ENCODE measurements at regions not wholly inside any gene's neighbourhood (a gene's known extent, or its start where the extent isn't known, plus 50 kb on each side); places are given as distances from the start of the nearest gene placed in this dataset.

DNA sequence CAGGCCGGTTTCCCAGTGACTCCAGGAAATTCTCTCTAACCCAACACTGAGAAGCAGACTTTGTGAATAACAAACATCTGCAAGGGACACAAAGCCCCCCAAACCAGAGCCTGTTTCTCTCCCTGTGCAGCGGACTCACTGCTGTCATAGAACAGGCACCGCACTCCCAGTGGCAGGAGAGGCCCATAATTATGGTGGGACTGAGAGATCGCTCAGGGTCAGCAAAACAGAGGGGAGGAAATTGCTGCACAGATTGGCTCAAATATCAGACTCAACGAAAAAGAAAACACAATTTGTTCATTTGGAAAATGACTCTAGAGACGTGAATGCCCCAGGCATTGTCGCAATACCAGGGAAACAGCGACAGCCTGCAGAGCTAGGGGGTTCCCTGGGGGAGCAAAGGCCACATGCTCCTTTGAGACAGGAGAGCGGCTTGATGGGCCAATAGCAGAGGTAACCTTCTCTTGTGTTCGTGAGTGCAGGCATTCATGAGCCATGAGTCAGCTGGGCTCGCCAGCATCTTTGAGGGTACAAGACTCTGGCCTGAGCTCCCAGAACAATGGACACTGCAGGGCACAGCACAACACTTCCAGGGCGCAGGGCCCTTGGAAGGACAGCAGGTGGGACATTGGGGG lies 143.3 kb upstream of the KLHL29 start:
- CTCF ChIA-PET, result no interaction called here
- TF ChIP-seq CTCF (conservative IDR thresholded peaks at IDR 0.05; ENCODE audit: low read depth), result no peak
- POLR2A ChIA-PET (ENCODE audit: low non-redundant PET), result no interaction called here
- DNase-seq (ENCODE audit: low spot score), result no peak
- H3K27ac ChIP-seq, result no peak overlapping the region

DNA sequence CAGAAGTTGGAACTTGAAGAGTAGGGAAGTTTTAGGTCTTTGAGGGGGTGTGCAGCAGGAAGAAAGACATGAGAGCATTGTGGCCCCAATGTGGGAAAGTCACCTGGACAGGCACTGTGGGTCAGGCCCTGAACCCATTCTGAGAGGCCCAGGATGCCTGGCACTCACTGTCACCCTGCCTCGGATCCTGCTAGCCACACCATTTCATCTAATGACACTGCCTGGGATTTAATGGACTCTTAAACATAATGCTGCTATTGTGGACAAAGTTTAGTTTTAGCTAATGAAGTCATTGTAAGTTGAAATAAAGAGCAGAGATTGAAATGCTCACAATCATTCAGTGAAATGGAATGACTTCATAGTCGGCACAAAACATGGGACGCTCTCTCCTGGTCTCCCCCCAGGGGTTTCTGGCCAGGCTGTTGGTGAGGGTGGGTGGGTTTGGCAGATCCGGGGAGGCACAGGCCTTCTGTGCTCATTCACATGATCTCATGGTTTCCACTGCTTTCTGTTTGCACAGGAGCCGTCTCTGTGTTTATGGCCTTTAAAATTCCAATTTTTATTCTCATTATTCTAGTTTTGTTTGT lies 141.8 kb upstream of the KLHL29 start:
- no peak for TF ChIP-seq CTCF (conservative IDR thresholded peaks at IDR 0.05; ENCODE audit: low read depth)
- ChIA-PET CTCF (no interaction called here), POLR2A (ENCODE audit: low non-redundant PET) (no interaction called here)
- no peak for DNase-seq (ENCODE audit: low spot score)
- H3K27ac ChIP-seq, result no peak overlapping the region

DNA sequence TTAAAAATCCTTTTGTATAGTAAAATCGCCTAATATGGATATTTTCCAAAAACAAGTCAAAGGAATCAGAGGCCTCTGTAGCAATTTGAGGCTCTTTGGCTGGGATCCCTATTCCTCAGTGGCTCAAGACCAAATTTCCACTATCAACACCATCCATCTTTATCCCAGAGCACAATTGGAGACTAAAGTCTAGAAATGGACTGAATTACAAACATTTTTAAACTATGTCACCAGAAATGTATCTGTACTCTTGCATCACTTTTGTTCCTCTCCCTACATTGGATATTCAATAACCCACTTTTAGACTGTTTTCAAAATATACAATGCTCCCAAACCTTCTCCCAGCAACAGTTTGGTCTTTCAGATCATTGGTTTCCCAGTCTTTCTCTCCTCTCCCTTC lies 140.4 kb upstream of the KLHL29 start:
- no peak overlapping the region for H3K27ac ChIP-seq
- DNase-seq (ENCODE audit: low spot score), result no peak
- ChIA-PET POLR2A (ENCODE audit: low non-redundant PET) (no interaction called here), CTCF (interaction anchor here (0.6 kb wide), 1 partner anchor 13 kb away, joined by 3 read pairs; no protein-coding TSS in a partner anchor)
- no peak for TF ChIP-seq CTCF (conservative IDR thresholded peaks at IDR 0.05; ENCODE audit: low read depth)

- no peak overlapping the region for H3K27ac ChIP-seq
- no peak for TF ChIP-seq CTCF (conservative IDR thresholded peaks at IDR 0.05; ENCODE audit: low read depth)
- POLR2A ChIA-PET (ENCODE audit: low non-redundant PET), result no interaction called here
- no peak for DNase-seq (ENCODE audit: low spot score)
- CTCF ChIA-PET, result no interaction called here
These were observed 137.8 kb upstream of the KLHL29 start for GRCh38 chr2:23246992-23247683.

DNA sequence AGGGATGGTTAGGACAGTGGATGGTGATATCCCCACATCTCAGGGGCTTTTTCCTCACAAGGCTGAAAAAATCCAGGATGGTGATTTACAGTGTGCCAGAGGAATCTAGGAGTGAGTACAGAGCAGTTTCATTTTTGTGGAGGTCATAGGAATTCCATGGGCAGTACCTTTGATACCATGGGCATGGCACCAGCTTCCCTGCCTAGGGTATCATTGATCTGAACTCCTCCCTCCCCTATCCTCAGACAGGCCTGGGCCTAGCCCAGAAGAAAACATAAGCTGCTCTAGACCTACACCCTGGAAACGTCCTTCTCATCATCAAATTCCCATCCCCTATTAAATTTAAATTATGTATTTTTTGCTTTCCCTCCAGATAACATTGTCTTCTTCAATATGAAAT lies 136.3 kb upstream of the KLHL29 start:
- CTCF ChIA-PET, result no interaction called here
- H3K27ac ChIP-seq, result no peak overlapping the region
- DNase-seq (ENCODE audit: low spot score), result no peak
- POLR2A ChIA-PET (ENCODE audit: low non-redundant PET), result no interaction called here
- no peak for TF ChIP-seq CTCF (conservative IDR thresholded peaks at IDR 0.05; ENCODE audit: low read depth)

DNA sequence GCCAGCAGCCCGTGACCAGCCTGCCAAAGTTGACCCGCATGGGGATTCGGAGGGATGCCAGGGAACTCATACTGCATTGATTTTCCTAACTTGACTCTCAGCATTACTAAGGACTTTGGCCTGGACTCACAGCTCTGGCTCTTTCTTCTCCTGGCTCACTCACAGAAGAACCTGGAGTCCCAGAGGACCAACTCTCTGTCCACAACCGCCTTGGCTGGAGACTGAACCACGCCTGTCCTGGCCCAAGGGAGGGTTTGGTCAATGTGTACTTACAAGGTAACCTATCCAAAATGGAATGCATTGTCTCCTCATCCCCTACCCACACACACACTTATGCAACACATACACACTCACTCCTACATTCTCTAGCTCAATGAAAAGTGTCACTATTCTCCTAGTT lies 135.6 kb upstream of the KLHL29 start:
- no peak overlapping the region for H3K27ac ChIP-seq
- POLR2A ChIA-PET (ENCODE audit: low non-redundant PET), result no interaction called here
- CTCF ChIA-PET, result no interaction called here
- no peak for TF ChIP-seq CTCF (conservative IDR thresholded peaks at IDR 0.05; ENCODE audit: low read depth)
- DNase-seq (ENCODE audit: low spot score), result no peak
